OCI-LY1 (cell line): ENCODE measurements at regions not wholly inside any gene's neighbourhood (a gene's known extent, or its start where the extent isn't known, plus 50 kb on each side); places are given as distances from the start of the nearest gene placed in this dataset.

Experiments used
- H2AFZ ChIP-seq: fragments of 200-600 bp; sonication (generic), shearing (Covaris generic); 2 replicates; pipeline ENCODE4 v1.6.0; 2014; ENCODE audit warnings: antibody characterized with exemption, mild to moderate bottlenecking, low read length
- H3F3A ChIP-seq: fragments of 200-600 bp; sonication (generic), shearing (Covaris generic); 2 replicates; pipeline ENCODE4 v1.6.0; 2014; ENCODE audit warnings: mild to moderate bottlenecking, antibody characterized with exemption, low read length, moderate library complexity; ENCODE audit not compliant: insufficient read depth
- H3K27ac ChIP-seq: fragments of 200-600 bp; sonication (generic); 2 replicates; pipeline ENCODE4 v1.5.1; 2014; ENCODE audit warnings: low read length, mixed run types, mild to moderate bottlenecking, low read depth; ENCODE audit not compliant: poor library complexity, severe bottlenecking
- H3K27me3 ChIP-seq: fragments of 200-600 bp; sonication (generic); 2 replicates; pipeline ENCODE4 v1.6.0; 2014; ENCODE audit warnings: antibody characterized with exemption, mild to moderate bottlenecking, low read length, moderate library complexity; ENCODE audit not compliant: insufficient read depth
- H3K36me3 ChIP-seq: fragments of 200-600 bp; sonication (generic); 2 replicates; pipeline ENCODE4 v1.6.1; 2014; ENCODE audit warnings: mild to moderate bottlenecking, antibody characterized with exemption, low read length, moderate library complexity, mixed read lengths; ENCODE audit not compliant: insufficient read depth
- H3K4me1 ChIP-seq: fragments of 200-600 bp; sonication (generic); 2 replicates; pipeline ENCODE4 v1.5.1; 2014; ENCODE audit warnings: mild to moderate bottlenecking, low read length, moderate library complexity; ENCODE audit not compliant: insufficient read depth, severe bottlenecking
- H3K4me2 ChIP-seq: fragments of 200-600 bp; sonication (generic), shearing (Covaris generic); 2 replicates; pipeline ENCODE4 v1.6.1; 2014; ENCODE audit warnings: low read length
- H3K4me3 ChIP-seq: fragments of 200-600 bp; sonication (generic); 2 replicates; pipeline ENCODE4 v1.5.1; 2014; ENCODE audit warnings: low read length, low read depth, mild to moderate bottlenecking, mixed read lengths; ENCODE audit not compliant: poor library complexity, severe bottlenecking
- H3K79me2 ChIP-seq: fragments of 200-600 bp; shearing (Covaris generic); 2 replicates; pipeline ENCODE4 v1.6.1; 2016; ENCODE audit warnings: mixed run types, low read length, mixed read lengths; ENCODE audit not compliant: insufficient read depth
- H3K9ac ChIP-seq: fragments of 200-600 bp; sonication (generic), shearing (Covaris generic); 2 replicates; pipeline ENCODE4 v1.6.1; 2014; ENCODE audit warnings: mild to moderate bottlenecking, low read length, mixed read lengths
- H3K9me2 ChIP-seq: fragments of 200-600 bp; sonication (generic), shearing (Covaris generic); 2 replicates; pipeline ENCODE4 v1.6.1; 2014; ENCODE audit warnings: low read depth, mild to moderate bottlenecking, low read length, mixed read lengths
- H3K9me3 ChIP-seq: fragments of 200-600 bp; shearing (Covaris generic); 2 replicates; pipeline ENCODE4 v1.6.1; 2014; ENCODE audit warnings: low read length, mixed read lengths
- H4K20me1 ChIP-seq: fragments of 200-600 bp; sonication (generic), shearing (Covaris generic); 2 replicates; pipeline ENCODE4 v1.6.0; 2016; ENCODE audit warnings: mild to moderate bottlenecking, low read length; ENCODE audit not compliant: insufficient read depth
- CTCF ChIP-seq: fragments of 200-600 bp; sonication (generic), shearing (Covaris generic); IDR thresholded peaks from 2 replicates; pipeline ENCODE4 v1.5.1; 2017; ENCODE audit warnings: mild to moderate bottlenecking, antibody characterized with exemption, low read length, moderate library complexity, mixed read lengths
- EZH2 ChIP-seq: fragments of 200-600 bp; sonication (generic), shearing (Covaris generic); IDR thresholded peaks from 2 replicates; pipeline ENCODE4 v1.8.0; 2017; ENCODE audit warnings: borderline replicate concordance, mixed run types, mild to moderate bottlenecking, antibody characterized with exemption, low read length, moderate library complexity, mixed read lengths

- H3F3A ChIP-seq: no peaks in the 10 kb centered on the region
- no peak overlapping the region for H3K9ac ChIP-seq
- no peaks in the 10 kb centered on the region for H4K20me1 ChIP-seq
- no peak overlapping the region for H3K4me3 ChIP-seq
- H3K4me1 ChIP-seq: no peaks in the 10 kb centered on the region
- H3K27ac ChIP-seq: no peak overlapping the region
- H3K4me2 ChIP-seq: no peak overlapping the region
- TF ChIP-seq CTCF (no peak; the same call in 1 of the 2 replicates), EZH2 (no peak)
- no peaks in the 10 kb centered on the region for H3K9me2 ChIP-seq
- H3K27me3 ChIP-seq: no peaks in the 10 kb centered on the region
- no peak overlapping the region for H2AFZ ChIP-seq
- H3K36me3 ChIP-seq: no peaks in the 10 kb centered on the region
- no peaks in the 10 kb centered on the region for H3K79me2 ChIP-seq
- H3K9me3 ChIP-seq: peaks cover 13% of the 10 kb centered on the region
These were observed 1399.1 kb downstream of the LRFN5 start for GRCh38 chr14:43005807-43006206.

GRCh38 chr14:43003845-43004244 is 1397.2 kb downstream of the LRFN5 start:
- Histone ChIP-seq H3K27ac (no peak overlapping the region), H3K79me2 (no peaks in the 10 kb centered on the region), H2AFZ (no peak overlapping the region), H3K9me2 (no peaks in the 10 kb centered on the region), H3K9ac (no peak overlapping the region), H3K4me3 (no peak overlapping the region), H3K4me2 (no peak overlapping the region), H3K9me3 (peaks cover 13% of the 10 kb centered on the region), H3F3A (no peaks in the 10 kb centered on the region), H3K27me3 (no peaks in the 10 kb centered on the region), H4K20me1 (no peaks in the 10 kb centered on the region), H3K4me1 (no peaks in the 10 kb centered on the region), H3K36me3 (no peaks in the 10 kb centered on the region)
- TF ChIP-seq CTCF (no peak), EZH2 (no peak)

DNA sequence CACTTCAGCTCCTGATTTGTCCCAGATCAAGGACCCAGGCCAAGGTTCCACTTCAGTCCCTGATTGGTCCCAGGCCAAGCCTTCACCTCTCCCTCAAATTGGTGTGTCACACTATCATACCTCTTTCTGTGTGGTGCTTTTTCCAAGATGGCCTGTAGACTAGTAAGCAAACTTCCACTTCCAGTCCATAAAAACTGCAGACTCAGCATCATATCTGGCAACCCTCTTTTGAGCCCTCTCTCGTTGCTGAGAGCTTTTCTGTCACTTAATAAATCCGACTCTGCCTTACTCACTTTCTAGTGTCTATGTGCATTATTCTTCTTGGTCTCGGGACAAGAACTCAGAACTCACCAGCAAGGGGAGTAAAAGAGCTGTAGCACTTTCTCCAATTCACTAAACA is 1395.1 kb downstream of the LRFN5 start:
- Histone ChIP-seq H4K20me1 (no peaks in the 10 kb centered on the region), H3F3A (no peaks in the 10 kb centered on the region), H2AFZ (no peak overlapping the region), H3K9me2 (no peaks in the 10 kb centered on the region), H3K4me1 (no peaks in the 10 kb centered on the region), H3K4me2 (no peak overlapping the region), H3K9me3 (peaks cover 13% of the 10 kb centered on the region), H3K27me3 (no peaks in the 10 kb centered on the region), H3K4me3 (no peak overlapping the region), H3K27ac (no peak overlapping the region), H3K9ac (no peak overlapping the region), H3K79me2 (no peaks in the 10 kb centered on the region), H3K36me3 (no peaks in the 10 kb centered on the region)
- no peak for TF ChIP-seq EZH2

DNA sequence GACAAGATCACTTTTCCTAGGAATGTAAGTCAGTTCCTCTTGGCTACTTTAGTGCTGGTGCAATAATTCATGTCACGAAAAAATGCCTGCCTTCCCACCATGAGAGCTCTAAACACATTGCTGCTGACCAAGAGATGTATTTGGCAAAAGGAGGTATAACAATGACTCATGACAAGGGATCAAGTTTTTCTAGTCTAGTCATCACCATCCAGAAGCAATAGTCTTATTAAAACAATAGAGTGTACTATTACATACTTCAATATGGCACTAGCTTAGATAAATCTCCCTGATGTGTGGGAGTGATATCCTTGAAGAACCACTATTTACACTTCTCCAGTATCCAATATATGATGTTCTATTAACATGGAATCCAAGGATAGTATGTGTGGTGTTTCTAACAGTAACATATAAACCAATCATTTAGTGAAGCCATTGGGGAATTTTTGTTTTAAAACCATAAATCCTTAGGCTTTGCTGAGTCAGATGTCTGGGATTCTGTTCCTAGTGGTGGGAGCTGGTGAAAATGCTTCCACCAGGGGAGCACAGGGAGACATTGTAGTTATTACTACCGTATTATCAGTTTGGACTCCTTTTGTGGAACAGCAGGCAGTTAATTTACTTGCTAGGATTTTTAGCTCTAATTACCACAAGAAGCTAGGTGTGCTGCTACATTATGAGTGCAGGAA is 1387.5 kb downstream of the LRFN5 start:
- Histone ChIP-seq H3K79me2 (no peaks in the 10 kb centered on the region), H3K36me3 (no peaks in the 10 kb centered on the region), H3K9ac (no peak overlapping the region), H3F3A (no peaks in the 10 kb centered on the region), H3K4me2 (no peak overlapping the region), H3K4me1 (no peaks in the 10 kb centered on the region), H3K9me3 (no peaks in the 10 kb centered on the region), H3K9me2 (no peaks in the 10 kb centered on the region), H2AFZ (no peak overlapping the region), H3K27ac (no peak overlapping the region), H3K4me3 (no peak overlapping the region), H3K27me3 (no peaks in the 10 kb centered on the region), H4K20me1 (no peaks in the 10 kb centered on the region)
- TF ChIP-seq EZH2 (no peak), CTCF (no peak)
